Heart left ventricle (tissue), 13 donors: ENCODE measurements at regions not wholly inside any gene's neighbourhood (a gene's known extent, or its start where the extent isn't known, plus 50 kb on each side); places are given as distances from the start of the nearest gene placed in this dataset.

Experiments
- POLR2A ChIP-seq, 2 donors: fragments of 450-650 bp; IDR thresholded peaks; one replicate each; pipeline ENCODE4 v1.6.1; 2017; ENCODE audit warnings: antibody characterized with exemption in 2 of 2, mild to moderate bottlenecking in 2 of 2, moderate library complexity in 2 of 2
- TF ChIP-seq, protein P1 (sequence below), 12 donors: fragments of 200-600 bp; sonication (generic) in 4 of 12; IDR thresholded peaks; one replicate each; pipeline versions ENCODE4 v1.5.0 to v1.8.0; 2018 to 2022; ENCODE audit warnings: antibody characterized with exemption in 12 of 12, mild to moderate bottlenecking in 5 of 12
- donor health status: ischemic (EF 13 %, LVEDD 7.1; RV severe dilation, severe dysfunction).
- donor health status: DM: no; HTN: yes; CAD: no.
- donor health status: DM: no; HTN: no; CAD: no.
- donor health status: ischemic (EF 25% LVEDD 6.9; RV normal size, moderate dysfunction).
- donor health status: ischemic (EF 25% LVEDD 5.7; RV mildly dilated, moderate dysfunction).
- donor health status: ischemic (EF 35%, LVEDD 5.7; RV mildly dilated, moderate dysfunction).
- donor health status: nonischemic (EF 11% LVEDD 7.7; RV severe dilation, severe dysfunction).
- donor health status: DM: yes; HTN: yes; CAD: no.
- donor health status: PGD.
- donor health status: ischemic (EF 29% LVEDD 5.4; RV normal size, mild dysfunction).
- donor health status: nonischemic (EF 23%, LVEDD 6.1; RV moderate dilation, normal function).

GRCh38 chr1:108056436-108056990 lies 91.5 kb upstream of the VAV3 start:
- TF ChIP-seq, protein P1, sequence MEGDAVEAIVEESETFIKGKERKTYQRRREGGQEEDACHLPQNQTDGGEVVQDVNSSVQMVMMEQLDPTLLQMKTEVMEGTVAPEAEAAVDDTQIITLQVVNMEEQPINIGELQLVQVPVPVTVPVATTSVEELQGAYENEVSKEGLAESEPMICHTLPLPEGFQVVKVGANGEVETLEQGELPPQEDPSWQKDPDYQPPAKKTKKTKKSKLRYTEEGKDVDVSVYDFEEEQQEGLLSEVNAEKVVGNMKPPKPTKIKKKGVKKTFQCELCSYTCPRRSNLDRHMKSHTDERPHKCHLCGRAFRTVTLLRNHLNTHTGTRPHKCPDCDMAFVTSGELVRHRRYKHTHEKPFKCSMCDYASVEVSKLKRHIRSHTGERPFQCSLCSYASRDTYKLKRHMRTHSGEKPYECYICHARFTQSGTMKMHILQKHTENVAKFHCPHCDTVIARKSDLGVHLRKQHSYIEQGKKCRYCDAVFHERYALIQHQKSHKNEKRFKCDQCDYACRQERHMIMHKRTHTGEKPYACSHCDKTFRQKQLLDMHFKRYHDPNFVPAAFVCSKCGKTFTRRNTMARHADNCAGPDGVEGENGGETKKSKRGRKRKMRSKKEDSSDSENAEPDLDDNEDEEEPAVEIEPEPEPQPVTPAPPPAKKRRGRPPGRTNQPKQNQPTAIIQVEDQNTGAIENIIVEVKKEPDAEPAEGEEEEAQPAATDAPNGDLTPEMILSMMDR (IDR thresholded peaks at IDR 0.05), result no peak
- TF ChIP-seq POLR2A (IDR thresholded peaks at IDR 0.05), result no peak
